Nephron (organoid): ENCODE measurements at regions not wholly inside any gene's neighbourhood (a gene's known extent, or its start where the extent isn't known, plus 50 kb on each side); places are given as distances from the start of the nearest gene placed in this dataset.

Source experiments
- H3K27ac Mint-ChIP-seq, 3 experiments: 2 replicates each; pipeline ENCODE4 v1.8.0; 2020; ENCODE audit warnings: mixed read lengths in 3 of 3, mild to moderate bottlenecking in 2 of 3, moderate library complexity in 1 of 3
- H3K27me3 Mint-ChIP-seq: 2 replicates; pipeline ENCODE4 v1.8.0; 2021; ENCODE audit warnings: low read depth, mild to moderate bottlenecking, moderate library complexity, mixed read lengths
- H3K36me3 Mint-ChIP-seq: 2 replicates; pipeline ENCODE4 v1.8.0; 2020; ENCODE audit warnings: low read depth, mixed read lengths
- H3K4me1 Mint-ChIP-seq: 2 replicates; pipeline ENCODE4 v1.8.0; 2020; ENCODE audit warnings: mixed read lengths
- H3K4me3 Mint-ChIP-seq, 3 experiments: 2 replicates each; pipeline ENCODE4 v1.8.0; 2020; ENCODE audit warnings: mild to moderate bottlenecking in 3 of 3, mixed read lengths in 3 of 3, moderate library complexity in 2 of 3
- H3K9me3 Mint-ChIP-seq: 2 replicates; pipeline ENCODE4 v1.8.0; 2020; ENCODE audit warnings: mixed read lengths
- CTCF ChIP-seq, 3 experiments: fragments of 200-600 bp; sonication (generic); IDR thresholded peaks; one replicate each; pipeline ENCODE4 v1.5.0; 2021; ENCODE audit warnings: antibody characterized with exemption in 3 of 3; ENCODE audit not compliant: unreplicated experiment in 3 of 3

DNA sequence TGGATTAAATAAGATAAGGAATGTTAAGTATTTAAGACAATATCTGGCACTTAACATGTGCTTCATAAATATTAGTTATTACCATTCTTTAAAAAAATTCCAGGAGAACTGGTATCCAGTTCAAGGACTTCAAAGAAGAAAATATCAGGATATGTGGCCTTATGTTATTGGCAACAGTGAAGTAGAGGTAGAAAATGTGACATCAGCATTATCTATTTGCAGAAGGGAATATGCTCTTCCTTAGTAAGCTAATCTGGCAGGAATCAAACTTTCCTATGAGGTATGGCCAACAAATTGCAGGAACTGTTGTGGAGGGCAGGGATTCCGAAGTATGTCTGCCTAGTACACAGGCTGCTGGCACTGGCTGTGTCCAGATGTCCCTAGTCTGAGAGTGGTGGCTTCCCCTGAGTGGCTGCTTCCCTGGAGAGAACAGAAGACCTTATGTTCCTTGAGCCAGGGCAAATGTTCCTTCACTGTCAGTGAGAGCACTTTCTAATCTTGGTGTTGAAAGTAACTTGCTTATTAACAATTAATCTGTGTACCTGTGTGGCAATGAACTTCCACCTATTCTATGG lies 351.7 kb upstream of the THRB start:
- Mint-ChIP-seq H3K4me3 (no peak overlapping the region), H3K27ac (no peak overlapping the region), H3K9me3 (no peaks in the 10 kb centered on the region), H3K27me3 (peaks cover 9% of the 10 kb centered on the region), H3K36me3 (peaks cover 8% of the 10 kb centered on the region), H3K4me1 (peaks cover 16% of the 10 kb centered on the region)
- no peak for TF ChIP-seq CTCF (IDR thresholded peaks at IDR 0.05; ENCODE audit: unreplicated experiment in 3 of 3)

GRCh38 chr3:24850245-24850644 lies 355.6 kb upstream of the THRB start:
- no peaks in the 10 kb centered on the region for H3K27me3 Mint-ChIP-seq
- peaks cover 3% of the 10 kb centered on the region for H3K36me3 Mint-ChIP-seq
- no peak for TF ChIP-seq CTCF (IDR thresholded peaks at IDR 0.05; ENCODE audit: unreplicated experiment in 3 of 3)
- H3K4me1 Mint-ChIP-seq, result peaks cover 21% of the 10 kb centered on the region
- H3K9me3 Mint-ChIP-seq, result no peaks in the 10 kb centered on the region
- H3K4me3 Mint-ChIP-seq, result no peak overlapping the region
- no peak overlapping the region for H3K27ac Mint-ChIP-seq

GRCh38 chr3:24853685-24854490 lies 359.2 kb upstream of the THRB start:
- no peak overlapping the region for H3K4me3 Mint-ChIP-seq
- no peak for TF ChIP-seq CTCF (IDR thresholded peaks at IDR 0.05; ENCODE audit: unreplicated experiment in 3 of 3)

DNA sequence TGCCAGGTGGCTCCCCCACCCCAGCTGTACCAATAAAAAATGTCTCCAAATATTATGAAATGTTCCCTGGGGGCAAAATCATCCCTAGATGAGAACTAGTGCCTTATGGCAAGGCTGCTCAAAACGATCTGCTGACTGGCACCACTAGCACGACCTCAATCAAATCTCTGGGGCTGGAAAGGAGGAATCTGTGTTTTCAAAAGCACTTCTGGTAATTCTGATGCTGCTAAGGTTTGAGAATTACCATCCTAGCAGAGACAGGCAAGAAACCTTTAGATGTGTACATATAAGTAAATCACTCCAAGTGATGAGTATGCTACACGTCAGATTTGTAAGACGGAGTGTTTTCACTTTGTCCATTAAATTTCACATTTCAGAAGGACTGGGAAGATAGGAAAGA lies 360.1 kb upstream of the THRB start:
- Mint-ChIP-seq H3K4me3 (no peak overlapping the region), H3K27ac (no peak overlapping the region), H3K36me3 (no peaks in the 10 kb centered on the region), H3K27me3 (no peaks in the 10 kb centered on the region), H3K9me3 (no peaks in the 10 kb centered on the region), H3K4me1 (peaks cover 9% of the 10 kb centered on the region)
- TF ChIP-seq CTCF (IDR thresholded peaks at IDR 0.05; ENCODE audit: unreplicated experiment in 3 of 3), result no peak

More at GRCh38 chr3:24853685-24854490, 359.2 kb upstream of the THRB start:
- H3K27me3 Mint-ChIP-seq, result no peaks in the 10 kb centered on the region
- no peaks in the 10 kb centered on the region for H3K36me3 Mint-ChIP-seq
- no peaks in the 10 kb centered on the region for H3K9me3 Mint-ChIP-seq
- H3K4me1 Mint-ChIP-seq, result peaks cover 9% of the 10 kb centered on the region
- H3K27ac Mint-ChIP-seq, result peak overlapping the region; percentile 8 to 43 (median 9)

- H3K27me3 Mint-ChIP-seq, result no peaks in the 10 kb centered on the region
- no peak for TF ChIP-seq CTCF (IDR thresholded peaks at IDR 0.05; ENCODE audit: unreplicated experiment in 3 of 3)
- peaks cover 4% of the 10 kb centered on the region for H3K36me3 Mint-ChIP-seq
- H3K27ac Mint-ChIP-seq, result no peak overlapping the region
- no peaks in the 10 kb centered on the region for H3K9me3 Mint-ChIP-seq
- no peak overlapping the region for H3K4me3 Mint-ChIP-seq
- H3K4me1 Mint-ChIP-seq, result peaks cover 9% of the 10 kb centered on the region
Observed at GRCh38 chr3:24857945-24858344, 363.3 kb upstream of the THRB start.

DNA sequence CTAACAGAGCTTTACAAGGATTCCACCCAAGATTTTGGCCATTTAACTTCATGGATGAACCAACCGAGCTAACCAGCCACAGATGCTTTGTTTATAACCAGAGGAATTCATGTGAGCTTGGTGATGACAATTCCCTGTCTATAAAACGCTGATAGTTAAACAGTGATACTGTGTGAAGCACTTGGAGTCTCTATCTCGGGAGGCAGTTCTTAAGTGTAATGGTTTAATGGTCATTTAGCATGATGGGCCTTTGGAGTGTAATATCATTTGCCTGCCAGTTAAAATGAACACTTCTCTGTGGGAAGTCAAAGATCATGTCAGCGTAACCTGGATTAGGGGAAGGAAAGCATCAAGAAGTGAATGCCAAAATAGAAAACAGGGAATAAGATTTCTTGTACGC lies 368.6 kb upstream of the THRB start:
- Mint-ChIP-seq H3K27me3 (peaks cover 4% of the 10 kb centered on the region), H3K4me3 (no peak overlapping the region), H3K9me3 (no peaks in the 10 kb centered on the region), H3K36me3 (peaks cover 9% of the 10 kb centered on the region), H3K4me1 (no peaks in the 10 kb centered on the region), H3K27ac (no peak overlapping the region)
- no peak for TF ChIP-seq CTCF (IDR thresholded peaks at IDR 0.05; ENCODE audit: unreplicated experiment in 3 of 3)
